ENCODE measurements at regions not wholly inside any gene's neighbourhood (a gene's known extent, or its start where the extent isn't known, plus 50 kb on each side); places are given as distances from the start of the nearest gene placed in this dataset.

- Histone ChIP-seq H3K9ac (ENCODE audit: low read depth in 1 of 2, low read length in 2 of 2) (no peak overlapping the region), H3K4me1 (ENCODE audit: control insufficient read depth in 4 of 4, insufficient read depth in 4 of 4, low read length in 3 of 4) (no peaks in the 10 kb centered on the region), H3K4me3 (ENCODE audit: low read depth in 1 of 3, low read length in 3 of 3) (no peak overlapping the region), H3K27me3 (ENCODE audit: control insufficient read depth in 4 of 4, insufficient read depth in 4 of 4, low read length in 3 of 4) (no peaks in the 10 kb centered on the region), H3K27ac (ENCODE audit: low read depth in 1 of 2, low read length in 2 of 2) (no peak overlapping the region), H3K9me3 (ENCODE audit: control insufficient read depth in 4 of 4, low read length in 3 of 4) (no peaks in the 10 kb centered on the region), H3K36me3 (ENCODE audit: control insufficient read depth in 4 of 4, insufficient read depth in 3 of 4, low read depth in 1 of 4, low read length in 3 of 4) (no peaks in the 10 kb centered on the region)
- no peak for DNase-seq (ENCODE audit: low spot score)
- WGBS = 89% methylated on average over 3 of the region's 3 CpGs
- TF ChIP-seq EGR1 (IDR thresholded peaks at IDR 0.05; ENCODE audit: low read depth in 2 of 2) = no peak
- TF ChIP-seq FOXA1 (IDR thresholded peaks at IDR 0.05) = no peak
- TF ChIP-seq MAX (IDR thresholded peaks at IDR 0.05) = no peak
- no peak for TF ChIP-seq HNF4G (IDR thresholded peaks at IDR 0.05)
- no peak for TF ChIP-seq HNF4A (conservative IDR thresholded peaks at IDR 0.05)
- no peak for TF ChIP-seq ZBTB33 (IDR thresholded peaks at IDR 0.05)
- TF ChIP-seq RAD21 (IDR thresholded peaks at IDR 0.05) = no peak
- no peak for TF ChIP-seq JUND (IDR thresholded peaks at IDR 0.05)
- TF ChIP-seq FOXA2 (IDR thresholded peaks at IDR 0.05) = no peak
These were observed 308.6 kb upstream of the RGMB start for GRCh38 chr5:98464737-98465330.

GRCh38 chr5:98468188-98468869, 305.1 kb upstream of the RGMB start:
- 72% methylated on average over 4 of the region's 4 CpGs for WGBS
- no peaks in the 10 kb centered on the region for H3K36me3 ChIP-seq (ENCODE audit: control insufficient read depth in 4 of 4, insufficient read depth in 3 of 4, low read depth in 1 of 4, low read length in 3 of 4)
- DNase-seq (ENCODE audit: low spot score) = no peak

More at GRCh38 chr5:98468188-98468869, 305.1 kb upstream of the RGMB start:
- Histone ChIP-seq H3K9me3 (ENCODE audit: control insufficient read depth in 4 of 4, low read length in 3 of 4) (no peaks in the 10 kb centered on the region), H3K9ac (ENCODE audit: low read depth in 1 of 2, low read length in 2 of 2) (no peak overlapping the region), H3K4me3 (ENCODE audit: low read depth in 1 of 3, low read length in 3 of 3) (no peak overlapping the region), H3K27me3 (ENCODE audit: control insufficient read depth in 4 of 4, insufficient read depth in 4 of 4, low read length in 3 of 4) (no peaks in the 10 kb centered on the region), H3K4me1 (ENCODE audit: control insufficient read depth in 4 of 4, insufficient read depth in 4 of 4, low read length in 3 of 4) (no peaks in the 10 kb centered on the region), H3K27ac (ENCODE audit: low read depth in 1 of 2, low read length in 2 of 2) (no peak overlapping the region)
- no peak for TF ChIP-seq RXRA (IDR thresholded peaks at IDR 0.05)
- no peak for TF ChIP-seq CTCF (IDR thresholded peaks at IDR 0.05; ENCODE audit: low read depth, low read length, missing input control)
- no peak for TF ChIP-seq SP1 (IDR thresholded peaks at IDR 0.05)
- TF ChIP-seq REST (IDR thresholded peaks at IDR 0.05) = no peak
- TF ChIP-seq HNF4G (IDR thresholded peaks at IDR 0.05) = no peak
- no peak for TF ChIP-seq RAD21 (IDR thresholded peaks at IDR 0.05)
- TF ChIP-seq HNF4A (conservative IDR thresholded peaks at IDR 0.05) = no peak
- TF ChIP-seq ATF3 (IDR thresholded peaks at IDR 0.05) = no peak
- no peak for TF ChIP-seq YY1 (IDR thresholded peaks at IDR 0.05)
- no peak for TF ChIP-seq FOXA1 (IDR thresholded peaks at IDR 0.05)
- no peak for TF ChIP-seq EGR1 (IDR thresholded peaks at IDR 0.05; ENCODE audit: low read depth in 2 of 2)
- TF ChIP-seq FOXA2 (IDR thresholded peaks at IDR 0.05) = no peak
- TF ChIP-seq ZBTB33 (IDR thresholded peaks at IDR 0.05) = no peak

Data from liver (tissue), 8 donors.